LNCAP (cell line): ENCODE measurements at regions not wholly inside any gene's neighbourhood (a gene's known extent, or its start where the extent isn't known, plus 50 kb on each side); places are given as distances from the start of the nearest gene placed in this dataset.

ENCODE experiments used
- CTCF ChIP-seq: fragments of 450-650 bp; IDR thresholded peaks from 2 replicates; pipeline ENCODE4 v1.5.1; 2017; ENCODE audit warnings: mild to moderate bottlenecking

GRCh38 chr3:159501029-159501428, 487.6 kb upstream of the IL12A start:
- no peak for TF ChIP-seq CTCF

GRCh38 chr3:159502986-159503385, 485.6 kb upstream of the IL12A start:
- no peak for TF ChIP-seq CTCF

DNA sequence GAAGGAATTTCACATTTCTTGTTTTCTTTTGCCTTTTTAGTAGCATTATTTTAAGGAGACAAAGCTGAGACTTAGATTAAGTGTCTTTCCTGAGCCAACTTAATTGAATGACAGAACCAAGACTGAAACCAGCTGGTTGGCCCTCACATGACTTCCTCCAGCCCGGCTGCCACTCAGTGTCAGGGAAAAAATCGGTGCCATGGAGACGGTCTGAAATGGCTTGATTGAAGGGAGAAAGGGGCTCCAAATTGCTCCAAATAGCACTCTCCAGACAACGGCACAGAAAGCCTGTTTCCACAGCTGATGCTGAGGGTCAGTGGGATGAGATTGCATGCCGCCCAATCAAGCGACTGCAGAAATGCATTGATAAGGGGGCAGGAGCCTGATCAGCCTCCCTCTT, 475.2 kb upstream of the IL12A start:
- no peak for TF ChIP-seq CTCF

DNA sequence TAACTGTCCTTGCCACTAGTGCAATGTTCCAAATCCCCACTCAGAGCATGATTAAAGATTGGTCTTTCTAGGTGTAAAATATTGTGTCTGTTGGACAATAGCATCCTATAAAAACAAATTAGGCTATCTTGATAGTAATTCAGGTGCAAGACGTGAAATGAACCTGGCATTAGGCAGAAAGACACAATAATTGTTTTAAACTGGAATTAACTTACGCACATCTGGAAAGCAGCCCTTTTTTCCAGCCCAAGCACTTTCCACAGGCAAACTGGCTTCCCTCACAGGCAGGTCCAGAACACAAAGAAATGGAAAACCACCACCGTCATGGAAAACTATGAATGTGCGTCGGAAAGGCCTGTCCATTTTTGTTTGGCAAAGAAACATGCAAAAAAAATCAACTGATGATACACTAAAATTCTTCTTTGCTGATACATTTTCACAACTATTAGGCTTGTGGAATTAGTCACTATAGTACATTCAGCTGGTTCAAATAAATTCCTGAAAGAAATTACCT, 474.7 kb upstream of the IL12A start:
- TF ChIP-seq CTCF, result no peak

GRCh38 chr3:159517105-159517504, 471.5 kb upstream of the IL12A start:
- no peak for TF ChIP-seq CTCF

DNA sequence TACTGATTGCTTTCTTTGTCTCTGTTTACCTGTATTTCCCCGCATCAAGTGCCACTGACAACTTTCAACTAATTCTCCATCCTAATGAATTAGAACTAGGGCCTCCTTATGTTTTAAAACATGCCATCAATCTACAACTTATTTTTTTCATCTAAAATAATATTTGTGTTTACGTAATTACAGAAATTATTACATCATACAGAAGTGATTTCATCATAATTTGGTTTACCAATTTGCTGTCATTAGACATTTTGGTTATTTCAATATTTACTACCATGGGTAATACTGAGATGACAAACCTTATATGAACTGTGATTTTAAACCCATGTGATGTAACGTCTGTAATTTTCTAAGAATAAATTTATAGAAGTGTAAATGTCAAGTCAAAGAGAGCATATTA, 468.0 kb upstream of the IL12A start:
- TF ChIP-seq CTCF, result no peak

DNA sequence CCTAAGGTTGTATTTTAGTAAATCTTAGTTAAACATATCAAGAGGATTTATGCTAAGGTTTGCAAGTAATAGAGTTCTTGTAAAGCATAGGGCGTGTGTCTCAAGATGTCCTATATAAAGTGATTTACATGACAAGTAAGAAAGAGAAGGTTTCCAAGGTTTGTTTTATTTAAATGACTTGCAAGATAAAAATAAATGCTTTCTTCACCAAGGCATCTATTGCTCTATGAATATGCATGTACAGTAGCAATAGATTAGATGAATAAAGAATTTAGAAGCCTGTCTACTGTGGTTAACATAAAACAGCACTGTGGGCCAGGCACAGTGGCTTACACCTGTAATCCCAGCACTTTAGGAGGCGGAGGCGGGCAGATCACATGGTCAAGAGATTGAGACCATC, 466.4 kb upstream of the IL12A start:
- TF ChIP-seq CTCF, result no peak

- TF ChIP-seq CTCF, result no peak
These were observed 460.3 kb upstream of the IL12A start for GRCh38 chr3:159528251-159528895.
